NCI-H1105 treated with DMSO at 0.1 percent for 48 hours (cell line): ENCODE measurements at regions not wholly inside any gene's neighbourhood (a gene's known extent, or its start where the extent isn't known, plus 50 kb on each side); places are given as distances from the start of the nearest gene placed in this dataset.
"Not testable (repeated sequence)": the region's sequence is repeated elsewhere in the genome, so short reads cannot be mapped to it uniquely, and the experiment has no call there.

Experiments
- DNase-seq: peaks from one replicate; lab custom pipeline; 2025; lab: John Stamatoyannopoulos, UW

DNA sequence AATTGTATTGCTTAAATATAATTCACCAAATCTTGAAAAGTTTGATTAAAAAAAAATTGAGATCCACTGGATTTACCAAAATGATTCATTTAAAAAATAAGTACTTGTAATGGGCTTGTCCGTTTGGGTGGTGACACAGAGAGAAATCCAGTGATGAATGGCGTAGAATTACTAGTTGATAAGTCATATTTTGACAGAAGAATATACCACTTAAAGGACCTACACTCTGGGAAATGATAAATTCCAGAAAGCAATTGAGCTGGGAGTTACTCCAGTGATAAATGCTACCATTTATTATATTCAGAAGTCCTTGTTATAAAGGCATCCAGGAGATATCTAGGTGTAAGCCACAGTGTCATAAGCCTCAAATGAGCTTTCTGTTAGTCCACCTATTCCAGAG, 141.8 kb upstream of the CFAP20DC start:
- DNase-seq, result no peak

DNA sequence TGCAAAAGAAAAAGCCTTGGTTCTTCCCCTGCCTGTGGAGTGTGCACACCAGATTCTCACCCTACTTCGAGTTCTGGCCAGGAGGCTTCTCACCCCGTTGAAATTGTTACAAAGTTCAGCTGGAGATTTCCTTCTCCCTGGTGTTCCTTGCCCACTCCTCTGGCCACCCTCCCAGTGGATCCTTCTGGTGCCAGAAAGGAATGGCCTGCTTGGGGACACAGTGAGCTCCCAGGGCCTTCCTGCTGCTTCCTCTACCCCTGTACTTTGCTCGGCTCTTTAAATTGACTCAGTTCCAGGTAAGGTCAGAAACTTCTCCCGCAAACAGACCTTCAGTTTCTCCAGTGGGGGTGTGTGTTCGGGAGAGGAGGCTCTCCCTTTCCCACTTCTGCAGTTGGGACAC, 140.1 kb upstream of the CFAP20DC start:
- DNase-seq, result no peak

DNA sequence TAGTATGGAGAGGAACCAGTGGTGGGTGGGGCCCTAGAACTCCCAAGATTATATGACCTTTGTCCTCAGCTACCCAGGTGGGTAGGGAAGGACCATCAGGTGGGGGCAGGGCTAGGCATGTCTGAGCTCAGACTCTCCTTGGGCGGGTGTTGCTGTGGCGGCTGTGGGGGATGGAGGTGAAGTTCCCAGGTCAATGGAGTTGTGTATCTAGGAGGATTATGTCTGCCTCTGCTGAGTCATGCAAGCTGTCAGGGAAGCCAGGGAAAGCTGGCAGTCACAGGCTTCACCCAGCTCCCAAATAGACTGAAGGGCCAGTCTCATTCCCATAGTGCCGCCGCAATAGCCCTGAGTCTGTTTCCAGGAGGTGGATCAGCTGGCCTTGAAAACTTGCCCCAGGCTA, 139.7 kb upstream of the CFAP20DC start:
- DNase-seq, result no peak

DNA sequence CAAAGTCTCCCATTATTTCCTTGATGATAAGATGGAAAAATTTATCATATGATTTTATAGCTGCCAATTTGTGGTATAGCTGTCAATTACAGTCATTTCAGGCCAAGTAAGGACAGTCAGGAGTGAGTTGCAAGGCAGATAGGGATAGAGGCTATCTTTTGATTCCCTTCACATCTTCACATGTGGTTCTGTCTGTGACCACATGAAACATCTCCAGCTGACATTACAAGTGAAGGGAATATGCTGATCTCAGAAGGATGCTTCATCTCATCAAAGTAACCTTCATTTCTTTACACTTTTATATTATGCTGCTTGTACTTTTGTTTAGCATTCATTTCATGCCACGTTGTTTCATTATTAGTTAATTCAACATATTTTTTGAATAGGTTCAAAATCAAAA, 136.9 kb upstream of the CFAP20DC start:
- no peak for DNase-seq

DNA sequence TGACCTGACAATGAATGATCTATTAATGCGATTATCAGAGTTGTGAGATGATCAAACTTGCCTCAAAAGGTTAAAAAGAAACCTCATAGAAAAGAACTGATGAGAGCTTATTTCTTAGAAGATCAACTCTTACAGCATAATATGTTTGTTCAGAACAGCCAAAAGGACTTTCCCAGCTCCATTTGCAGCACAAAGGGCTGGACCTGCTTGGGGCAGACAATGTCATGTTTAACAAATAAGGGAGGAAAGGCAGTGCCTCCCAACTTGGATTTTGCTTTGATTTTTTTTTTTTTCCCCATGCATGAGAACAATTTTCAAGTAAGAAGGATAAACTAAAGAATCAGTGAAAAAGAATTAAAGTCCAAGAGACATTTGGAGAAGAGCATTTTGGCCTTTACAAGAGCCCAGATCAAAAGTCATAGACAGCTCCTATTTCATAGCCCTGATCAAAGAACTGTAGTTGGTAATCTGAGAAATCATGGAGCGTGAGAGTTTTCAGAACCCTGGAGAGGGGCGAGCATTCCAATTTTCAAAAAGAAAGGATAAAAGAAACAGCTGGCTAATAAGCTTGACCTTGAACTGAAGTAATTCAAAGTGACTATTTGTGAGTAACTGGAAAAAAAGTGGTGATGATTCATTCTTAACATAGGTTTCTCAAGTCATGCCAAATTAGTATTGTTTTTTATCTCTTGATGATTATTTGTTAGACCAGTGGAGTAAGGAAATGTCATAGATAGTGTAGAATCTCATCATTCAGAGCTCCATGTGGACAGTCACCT, 136.0 kb upstream of the CFAP20DC start:
- no peak for DNase-seq

DNA sequence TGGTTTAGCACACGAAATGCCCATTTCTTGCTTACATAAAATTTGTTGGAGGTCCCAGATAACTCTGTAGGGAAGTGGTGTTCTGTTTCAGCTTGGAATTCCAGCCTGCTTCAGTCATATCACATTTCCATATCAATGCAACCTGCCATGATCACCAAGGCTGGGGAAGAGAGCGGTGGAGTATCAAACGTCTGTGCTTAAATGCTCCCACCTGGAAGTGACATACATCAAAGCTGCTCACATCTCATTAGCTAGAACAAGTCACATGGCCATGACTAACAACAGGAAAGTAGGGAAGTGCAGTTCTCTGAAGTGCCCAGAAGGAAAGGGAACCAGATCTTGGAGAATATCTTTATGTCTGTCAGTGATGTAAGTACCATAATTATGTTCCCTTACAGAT, 130.2 kb upstream of the CFAP20DC start:
- DNase-seq, result peak; percentile 0

DNA sequence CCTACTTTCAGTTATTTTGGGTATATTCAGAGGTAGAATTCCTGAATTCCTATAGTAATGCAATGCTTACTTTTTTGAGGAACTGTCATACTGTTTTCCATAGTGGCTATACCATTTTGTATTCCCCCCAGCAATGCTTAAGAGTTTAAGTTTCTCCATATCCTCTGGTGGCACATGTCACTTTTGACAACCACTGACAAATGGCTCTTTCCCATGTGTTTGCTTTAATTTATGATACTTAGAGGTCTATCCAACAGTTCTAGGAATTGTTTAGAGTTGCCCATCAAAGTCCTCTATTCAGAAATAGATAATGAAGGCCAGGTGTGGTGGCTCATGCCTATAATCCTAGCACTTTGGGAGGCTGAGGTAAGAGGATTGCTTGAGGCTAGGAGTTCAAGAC, 128.9 kb upstream of the CFAP20DC start:
- DNase-seq, result no peak

DNA sequence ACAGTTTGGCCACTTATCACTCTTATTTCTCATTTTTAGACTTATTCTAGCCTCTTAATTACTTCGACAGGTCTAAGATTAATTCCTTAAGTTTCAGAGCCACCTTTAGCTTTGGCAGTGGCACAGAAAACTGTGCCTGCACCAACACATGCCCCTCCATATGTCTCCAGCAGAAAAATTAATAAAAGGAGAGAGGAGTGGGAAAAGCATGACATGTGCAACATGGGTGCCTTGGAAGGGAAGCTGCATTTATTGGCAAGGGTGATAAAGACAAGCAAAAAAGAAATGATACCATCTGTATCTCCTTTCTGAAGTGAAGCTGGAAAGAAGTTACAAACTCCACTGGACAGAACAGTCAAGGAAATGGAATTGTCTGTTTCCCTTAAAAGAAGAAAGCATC, 121.7 kb upstream of the CFAP20DC start:
- DNase-seq, result no peak

DNA sequence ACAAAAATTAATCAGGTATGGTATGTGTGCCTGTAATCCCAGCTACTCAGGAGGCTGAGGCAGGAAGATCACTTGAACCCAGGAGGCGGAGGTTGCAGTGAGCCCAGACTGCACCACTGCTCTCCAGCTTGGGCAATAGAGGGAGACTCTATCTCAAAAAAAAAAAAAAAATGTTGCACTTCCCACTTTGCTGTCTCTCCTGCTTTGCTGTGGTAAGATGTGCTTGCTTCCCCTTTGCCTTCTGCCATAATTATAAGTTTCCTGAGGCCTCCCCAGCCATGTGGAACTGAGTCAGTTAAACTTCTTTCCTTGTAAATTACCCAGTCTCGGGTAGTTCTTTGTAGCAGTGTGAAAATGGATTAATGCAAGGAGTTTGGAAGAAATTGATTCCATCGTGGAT, 120.3 kb upstream of the CFAP20DC start:
- not testable (repeated sequence) for DNase-seq

DNA sequence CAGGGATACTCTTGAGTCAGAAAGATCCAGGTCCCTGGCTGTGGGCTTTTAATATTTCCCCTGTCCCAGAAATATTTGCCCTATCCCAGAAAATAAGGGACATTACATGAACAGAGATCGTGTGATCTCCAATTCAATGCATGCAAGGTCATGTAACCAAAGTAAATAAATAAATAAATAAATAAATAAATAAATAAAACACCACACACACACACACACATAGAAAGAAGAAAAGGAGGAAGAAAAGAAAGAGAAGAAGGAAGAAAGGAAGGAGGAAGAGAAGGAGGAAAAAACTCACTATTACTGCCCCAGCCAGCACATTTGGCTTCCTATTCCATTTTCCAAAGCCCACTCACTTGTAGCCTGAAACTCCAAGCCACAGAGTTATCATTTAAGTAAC, 117.9 kb upstream of the CFAP20DC start:
- DNase-seq, result no peak

DNA sequence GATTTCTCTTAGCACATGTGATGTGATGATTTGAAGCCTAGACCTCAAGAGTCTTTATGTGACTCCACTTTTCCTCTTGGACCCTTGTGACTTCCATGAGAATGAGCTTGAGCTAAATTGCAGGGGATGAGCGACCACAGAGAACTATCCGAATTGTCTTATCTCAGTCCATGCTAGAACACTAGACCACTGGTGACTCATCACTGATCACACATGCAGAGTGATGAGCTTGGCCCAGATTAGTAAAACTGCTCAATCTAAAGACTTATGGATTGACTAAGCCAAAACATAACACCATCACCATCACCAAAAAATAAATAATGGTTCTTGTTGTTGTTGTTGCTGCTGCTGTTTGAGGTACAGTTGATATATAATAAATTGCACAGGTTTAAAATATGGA, 114.1 kb upstream of the CFAP20DC start:
- no peak for DNase-seq

DNA sequence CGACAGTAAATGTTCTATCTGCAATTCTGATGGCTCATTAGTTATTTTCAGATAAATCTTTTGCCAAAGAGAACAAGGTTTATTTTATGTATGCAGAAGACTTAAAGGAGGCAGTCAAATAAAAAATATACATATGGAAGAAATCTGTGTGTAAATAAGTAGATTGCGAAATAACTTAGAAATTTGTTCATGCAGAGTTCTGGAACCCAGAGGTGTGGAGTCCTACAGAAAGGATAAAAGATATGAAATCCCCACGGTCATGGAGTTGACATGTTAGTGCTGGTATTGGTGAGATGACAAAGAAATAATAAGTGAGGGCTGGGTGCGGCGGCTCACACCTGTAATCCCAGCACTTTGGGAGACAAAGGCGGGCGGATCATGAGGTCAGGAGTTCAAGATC, 111.2 kb upstream of the CFAP20DC start:
- no peak for DNase-seq

DNA sequence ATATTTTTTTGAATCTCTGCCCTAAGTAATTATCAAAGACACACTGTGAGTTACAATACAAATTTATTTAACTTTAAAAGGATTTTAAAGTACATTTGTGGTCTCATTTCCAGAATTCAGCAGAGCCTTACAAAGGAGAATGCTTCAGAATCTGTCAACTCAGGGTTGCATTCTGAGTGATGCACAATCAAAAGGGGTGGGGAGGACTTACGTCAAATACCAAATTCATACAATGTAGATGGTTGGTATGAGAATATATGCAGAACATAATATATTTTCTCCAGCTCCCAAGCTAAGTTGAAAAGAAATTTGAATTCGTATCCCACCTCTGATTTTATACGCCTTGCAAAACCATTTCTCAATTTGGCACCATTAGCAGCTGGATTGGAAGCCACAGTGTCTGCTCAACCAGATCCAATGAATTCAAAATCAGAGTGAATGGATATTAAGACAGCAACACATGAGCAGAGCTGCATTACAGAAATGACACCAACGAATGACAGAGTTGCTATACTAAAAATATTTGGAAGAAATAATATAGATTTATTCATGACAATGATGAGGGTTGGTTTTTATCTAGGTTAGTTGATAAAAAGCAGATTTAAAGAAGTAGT, 110.4 kb upstream of the CFAP20DC start:
- no peak for DNase-seq

DNA sequence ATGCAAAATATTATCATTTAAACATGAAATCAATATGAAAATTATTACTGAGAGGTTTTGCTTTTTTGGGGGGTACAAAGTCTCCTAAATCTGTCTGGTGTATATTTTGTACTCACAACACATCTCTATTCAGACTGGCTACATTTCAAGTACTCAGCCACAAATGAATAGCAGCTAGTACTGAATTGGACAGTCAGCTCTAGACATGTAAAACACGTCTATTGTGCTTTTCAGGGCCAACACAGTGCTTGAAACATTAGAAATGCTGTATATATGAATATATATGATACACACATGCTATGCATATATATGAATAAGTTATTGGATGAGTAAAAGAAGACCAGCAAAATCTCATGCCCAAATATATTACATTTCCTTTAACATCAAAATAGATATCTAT, 103.8 kb upstream of the CFAP20DC start:
- no peak for DNase-seq

DNA sequence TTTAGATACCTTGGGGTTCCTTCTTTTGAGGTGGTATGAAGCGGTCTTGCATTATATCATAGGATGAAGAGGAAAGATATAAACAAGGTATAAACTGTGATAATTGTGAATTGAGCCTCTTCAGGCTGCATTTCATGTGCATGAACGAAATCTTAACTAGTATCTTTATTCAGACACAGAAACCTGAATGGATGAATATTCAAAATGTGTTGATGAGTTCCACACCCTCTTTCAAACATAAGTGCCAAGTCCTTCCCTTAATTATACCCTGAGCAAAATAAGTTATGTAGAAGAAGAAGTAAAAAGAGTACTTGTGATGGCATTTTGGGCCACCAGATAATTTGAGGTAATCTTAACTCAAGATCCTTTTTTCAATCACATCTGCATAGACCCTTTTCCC, 103.1 kb upstream of the CFAP20DC start:
- no peak for DNase-seq

DNA sequence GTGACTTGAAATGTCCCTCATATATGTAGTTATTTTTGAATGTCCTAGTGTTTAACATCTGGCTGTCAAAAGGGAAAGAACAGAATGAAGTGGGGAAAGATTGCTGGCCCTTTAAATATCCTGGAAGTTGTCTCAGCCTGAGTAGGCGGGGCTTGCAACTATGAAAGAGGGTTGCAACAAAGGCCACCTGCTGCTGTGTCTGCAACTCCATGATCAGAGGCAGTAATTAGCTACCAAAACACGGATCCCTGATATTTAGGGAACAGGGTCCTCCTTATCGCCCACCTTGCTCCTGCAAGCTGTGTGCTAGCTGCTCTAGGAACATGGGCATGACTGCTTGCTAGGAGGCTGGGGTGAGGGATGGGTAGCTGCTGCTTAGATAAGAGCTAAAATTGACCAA, 100.2 kb upstream of the CFAP20DC start:
- no peak for DNase-seq

DNA sequence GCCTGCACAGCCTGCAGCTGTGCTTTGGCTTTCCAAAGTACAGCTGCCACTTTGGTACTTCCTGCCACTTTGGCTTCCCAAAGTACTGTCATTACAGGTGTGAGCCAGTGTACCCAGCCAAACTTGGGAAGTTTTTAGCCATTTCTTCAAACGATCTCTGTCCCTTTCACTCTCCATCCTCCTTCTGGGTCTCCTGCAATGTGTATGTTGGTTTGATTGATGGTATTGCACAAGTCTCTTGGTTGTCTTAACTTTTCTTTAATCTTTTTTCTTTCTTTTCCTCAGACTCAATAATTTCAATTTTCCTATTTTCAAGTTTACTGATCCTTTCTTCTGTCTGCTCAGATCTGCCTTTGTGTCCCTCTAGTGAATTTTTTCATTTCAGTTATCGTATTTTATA, 99.3 kb upstream of the CFAP20DC start:
- DNase-seq, result no peak

DNA sequence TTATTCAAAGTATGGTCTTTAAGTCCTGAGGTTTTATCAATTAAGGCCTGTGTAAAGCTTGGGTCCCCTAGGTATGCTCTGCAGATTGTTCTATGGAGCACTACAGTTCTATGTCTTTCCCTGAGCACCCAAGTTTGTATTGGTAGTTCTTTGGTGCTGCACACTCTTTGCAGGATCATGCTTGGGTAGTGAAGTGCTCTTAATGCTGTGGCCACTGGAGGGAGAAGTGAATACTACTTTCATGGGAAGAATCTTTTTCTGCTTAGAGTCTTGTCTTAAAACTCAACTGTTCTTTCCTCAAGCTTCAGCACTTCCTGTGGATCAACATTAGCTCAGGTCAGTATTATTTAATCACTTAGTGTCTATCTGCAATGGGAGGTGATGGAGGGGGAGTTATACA, 93.6 kb upstream of the CFAP20DC start:
- DNase-seq, result no peak

DNA sequence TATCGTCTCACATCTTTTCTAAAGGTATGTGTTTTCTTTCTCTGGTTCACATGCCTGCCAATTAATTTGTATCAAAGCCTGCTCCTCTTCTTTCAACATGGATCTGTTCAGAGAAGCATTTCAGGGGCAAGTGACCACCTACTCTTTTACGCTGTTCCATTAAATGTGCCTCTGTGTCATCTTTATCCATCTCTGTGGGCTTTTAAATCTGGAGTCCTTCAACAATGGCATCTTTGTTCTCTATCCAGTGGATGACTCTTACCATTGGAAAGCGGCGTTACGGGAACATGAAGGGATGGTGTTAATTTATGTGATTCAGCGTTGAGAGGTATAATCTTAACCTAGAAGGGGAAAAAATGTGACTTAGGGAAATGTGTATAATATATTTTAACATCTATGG, 92.7 kb upstream of the CFAP20DC start:
- DNase-seq, result no peak

DNA sequence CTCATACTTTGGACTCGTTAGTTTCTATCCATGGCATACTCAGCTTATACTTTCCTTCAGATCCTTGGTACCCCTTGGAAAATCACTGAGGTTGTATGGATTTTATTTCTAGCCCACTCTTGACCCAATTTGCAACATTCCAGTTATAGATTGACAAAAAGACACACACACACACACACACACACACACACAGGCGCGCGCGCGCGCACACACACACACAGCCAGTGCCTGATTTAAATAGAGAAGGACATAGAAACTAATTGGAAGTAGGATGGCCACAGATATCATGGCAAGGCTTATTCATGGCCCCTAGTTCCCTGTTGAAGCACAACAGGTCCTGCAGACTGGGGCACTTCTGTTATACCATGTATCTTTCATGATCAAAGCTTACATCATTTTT, 89.1 kb upstream of the CFAP20DC start:
- no peak for DNase-seq

DNA sequence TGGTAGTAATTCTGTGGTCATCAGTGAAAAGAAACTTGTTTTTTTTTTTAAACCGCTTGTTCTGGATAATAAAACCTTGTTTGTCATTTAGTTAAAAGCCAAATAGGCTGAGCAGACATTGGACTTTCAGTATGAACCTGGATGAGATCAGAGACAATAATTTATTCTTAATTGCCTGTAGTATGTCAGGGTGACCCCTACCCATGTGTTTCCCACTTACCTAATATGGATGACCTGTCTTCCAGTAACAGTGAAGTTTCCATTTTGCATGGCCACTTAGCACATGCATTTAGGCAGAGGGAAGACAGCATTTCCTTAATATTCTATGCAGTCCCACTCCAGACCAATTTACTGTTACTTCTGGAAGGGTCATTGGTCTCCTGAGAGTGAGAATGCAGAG, 87.6 kb upstream of the CFAP20DC start:
- no peak for DNase-seq

DNA sequence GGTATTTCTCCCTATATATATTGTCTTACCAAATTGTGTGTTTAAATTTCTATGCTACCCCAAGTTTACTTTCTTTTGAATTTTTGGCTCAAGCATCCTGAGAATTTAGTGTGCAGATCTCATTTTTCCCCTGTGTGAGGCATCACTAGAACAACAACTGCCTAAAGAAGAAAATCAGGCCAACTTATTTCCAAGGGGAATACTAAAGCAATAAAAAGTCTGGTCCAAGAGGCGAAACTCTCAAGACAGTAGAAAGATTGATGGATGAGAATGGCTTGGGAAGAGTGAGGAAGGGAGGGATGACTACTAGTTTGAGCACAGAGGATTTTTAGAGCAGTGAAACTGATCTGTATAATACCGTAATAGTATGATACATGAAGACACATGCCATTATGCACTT, 86.3 kb upstream of the CFAP20DC start:
- no peak for DNase-seq

DNA sequence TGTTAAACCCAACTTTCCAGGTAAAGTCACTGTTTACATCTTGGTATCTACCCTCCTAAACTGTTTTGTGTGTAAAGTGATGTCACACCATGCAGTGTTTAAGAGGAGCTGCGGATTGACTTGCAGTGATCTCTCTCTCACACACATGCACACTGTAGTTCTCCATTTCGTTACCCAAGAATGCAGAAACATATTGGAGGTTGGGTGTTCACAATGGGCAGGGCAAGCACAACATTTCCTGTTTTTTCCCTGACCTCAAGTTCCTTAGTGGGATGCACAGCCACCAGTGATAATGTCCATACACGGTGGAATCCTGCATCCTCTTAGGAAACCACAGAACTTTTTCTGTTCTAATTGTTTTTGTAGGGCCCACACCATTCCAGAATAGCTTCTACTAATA, 85.3 kb upstream of the CFAP20DC start:
- DNase-seq, result no peak

DNA sequence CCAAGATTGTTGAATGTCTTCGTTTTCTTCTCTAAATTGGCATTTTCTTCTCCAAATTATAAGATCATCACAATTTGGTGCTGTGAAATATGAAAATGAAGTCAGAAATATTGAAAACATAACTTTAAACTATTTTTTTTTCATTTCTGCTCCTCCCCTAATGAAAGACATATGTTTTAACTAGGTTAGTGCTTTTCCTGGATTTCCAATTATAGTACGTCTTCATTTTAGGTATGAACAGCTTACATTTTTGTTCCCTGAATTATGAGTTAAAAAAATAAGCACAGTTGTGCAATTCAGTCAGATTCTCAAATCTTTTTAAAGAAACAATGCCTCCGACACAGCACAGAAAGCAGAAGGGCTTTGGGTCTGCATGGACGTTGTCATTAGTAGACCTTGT, 83.5 kb upstream of the CFAP20DC start:
- no peak for DNase-seq
